GM19043 (cell line): ENCODE measurements at regions not wholly inside any gene's neighbourhood (a gene's known extent, or its start where the extent isn't known, plus 50 kb on each side); places are given as distances from the start of the nearest gene placed in this dataset.
A peak's percentile ranks its signal among the peaks of the same experiment; 100 is the strongest.

ENCODE experiments used
- ATAC-seq: cut with Tn5 transposase; IDR thresholded peaks from one replicate; pipeline ENCODE4 v1.9.1; 2021; ENCODE audit warnings: low read depth; ENCODE audit not compliant: unreplicated experiment

DNA sequence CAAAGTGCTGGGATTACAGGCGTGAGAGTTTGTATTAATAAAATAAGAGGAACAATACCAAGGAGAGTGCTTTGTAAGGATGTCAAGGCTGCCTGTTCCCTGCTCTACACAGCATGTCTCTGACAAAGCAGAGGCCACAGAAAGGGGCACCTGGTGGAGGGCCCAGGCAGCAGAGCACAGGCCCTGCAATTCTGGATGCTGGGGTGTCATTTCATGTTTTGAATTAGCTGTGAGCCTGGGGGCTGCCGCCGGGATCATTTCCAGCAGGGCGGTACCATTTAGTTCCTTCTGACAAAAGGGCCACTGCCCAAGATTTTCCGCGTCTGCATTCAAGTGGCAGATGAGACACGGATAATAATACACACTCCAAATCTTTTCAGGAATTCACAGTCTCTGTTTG, 396.9 kb downstream of the GADD45G start:
- ATAC-seq, result no peak

DNA sequence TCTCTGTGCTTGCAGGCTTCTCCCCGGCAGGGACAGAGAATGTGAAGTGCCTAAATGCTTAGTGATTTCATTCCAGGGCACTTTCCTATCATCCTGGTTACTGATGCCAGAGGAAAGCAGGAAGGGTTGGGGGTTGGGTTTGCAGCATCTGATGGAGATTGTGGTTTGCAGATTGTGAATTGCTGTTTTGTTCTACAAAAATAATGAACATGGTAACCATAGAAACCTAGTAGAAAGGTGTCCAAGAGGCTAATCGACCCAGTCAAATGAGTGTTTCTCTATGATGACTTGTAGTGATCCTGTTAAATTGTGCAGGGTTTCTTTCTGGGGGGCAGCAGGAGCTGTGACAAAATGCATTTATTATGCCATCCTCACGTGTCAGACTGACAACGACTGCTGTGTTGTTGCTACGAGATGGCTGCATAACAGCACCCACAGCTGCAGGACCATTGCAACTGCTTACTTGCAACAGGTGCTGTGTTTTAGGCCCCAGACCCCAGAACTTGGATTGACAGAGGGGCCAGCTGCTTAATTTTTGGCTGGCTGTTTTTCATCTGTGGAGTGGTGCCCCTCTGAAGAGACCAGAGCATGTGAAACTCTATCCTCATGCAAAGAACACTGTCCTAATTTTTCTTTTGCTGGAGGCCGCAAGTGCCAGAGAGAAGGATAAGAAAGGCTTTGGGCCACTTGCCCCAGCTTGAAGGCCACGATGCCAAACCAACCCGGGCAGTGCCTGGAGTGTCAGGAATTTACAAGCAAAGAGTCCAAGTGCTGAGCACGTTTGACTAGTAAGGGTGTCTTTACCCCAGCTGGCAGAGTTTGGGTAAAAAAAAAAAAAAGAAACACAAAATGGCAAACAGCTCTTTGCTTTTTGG, 397.8 kb downstream of the GADD45G start:
- ATAC-seq, result no peak

- ATAC-seq, result no peak
Observed at GRCh38 chr9:90005388-90005787, 400.6 kb downstream of the GADD45G start.

- ATAC-seq, result no peak
Observed at GRCh38 chr9:90007516-90008440, 403.0 kb downstream of the GADD45G start.

DNA sequence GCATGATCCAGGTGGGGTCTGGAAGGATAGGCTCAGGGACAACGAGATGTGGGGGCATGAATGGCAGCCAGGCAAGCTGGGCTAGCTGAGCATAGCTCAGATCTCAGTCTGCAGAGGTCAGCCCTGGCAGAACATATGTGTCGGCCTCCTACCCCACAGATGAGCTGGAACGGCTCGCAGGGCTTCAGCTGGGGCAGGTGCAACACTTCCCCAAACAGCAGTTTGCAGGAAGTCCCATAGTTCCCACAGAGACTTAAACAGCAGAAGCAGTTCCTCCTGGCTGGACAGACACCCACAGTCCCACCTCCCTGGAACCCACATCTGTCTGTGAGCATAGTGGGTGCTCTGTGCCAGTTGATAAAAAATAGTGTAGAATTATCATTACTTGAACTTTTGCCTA, 404.6 kb downstream of the GADD45G start:
- ATAC-seq, result peak; percentile 63

GRCh38 chr9:90010793-90011192, 406.0 kb downstream of the GADD45G start:
- ATAC-seq, result no peak

- no peak for ATAC-seq
Observed at GRCh38 chr9:90012949-90013348, 408.1 kb downstream of the GADD45G start.

- ATAC-seq, result no peak
Observed at GRCh38 chr9:90013778-90014177, 409.0 kb downstream of the GADD45G start.

DNA sequence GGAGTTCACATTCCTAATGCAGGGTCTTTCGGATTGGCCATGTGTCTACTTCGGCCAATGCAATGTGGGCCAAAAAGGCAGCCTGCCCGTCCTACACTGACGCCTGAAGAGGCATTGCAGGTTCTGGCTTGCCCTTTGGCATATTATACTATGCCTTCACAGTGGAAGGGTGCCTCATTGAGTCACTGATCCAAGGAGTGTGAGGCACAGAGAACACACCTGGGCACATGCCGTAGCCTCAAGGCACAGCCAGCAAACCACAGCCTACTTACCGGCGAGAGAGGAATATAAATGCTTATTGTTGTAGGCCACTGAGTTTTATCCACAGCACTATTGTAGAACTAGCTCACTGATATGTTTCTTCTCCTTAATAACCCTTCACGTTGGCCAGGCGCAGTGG, 409.6 kb downstream of the GADD45G start:
- ATAC-seq, result no peak

- no peak for ATAC-seq
Observed at GRCh38 chr9:90016272-90016671, 411.5 kb downstream of the GADD45G start.

DNA sequence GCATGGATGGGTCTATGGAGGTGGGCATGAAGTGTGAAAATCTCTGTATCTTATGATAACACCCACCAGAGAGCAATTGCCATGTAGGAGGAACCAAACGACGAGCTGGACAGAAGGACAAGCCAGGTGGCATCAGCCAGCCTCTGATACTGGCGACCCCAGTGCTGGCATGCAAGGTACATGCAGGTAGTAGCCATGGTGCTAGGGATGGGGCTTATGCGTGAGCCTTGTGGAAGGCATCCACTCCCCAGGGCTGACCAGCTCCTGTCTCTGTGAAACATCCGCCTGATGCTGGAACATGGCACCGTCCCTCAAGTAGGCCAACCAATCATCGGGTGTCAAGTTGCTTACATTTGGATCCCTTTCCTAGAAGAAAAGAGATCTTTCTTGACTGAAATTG, 412.9 kb downstream of the GADD45G start:
- no peak for ATAC-seq

- ATAC-seq, result no peak
Observed at GRCh38 chr9:90018688-90019087, 413.9 kb downstream of the GADD45G start.

GRCh38 chr9:90019626-90020025, 414.8 kb downstream of the GADD45G start:
- no peak for ATAC-seq

GRCh38 chr9:90020276-90020871, 415.6 kb downstream of the GADD45G start:
- ATAC-seq, result no peak

DNA sequence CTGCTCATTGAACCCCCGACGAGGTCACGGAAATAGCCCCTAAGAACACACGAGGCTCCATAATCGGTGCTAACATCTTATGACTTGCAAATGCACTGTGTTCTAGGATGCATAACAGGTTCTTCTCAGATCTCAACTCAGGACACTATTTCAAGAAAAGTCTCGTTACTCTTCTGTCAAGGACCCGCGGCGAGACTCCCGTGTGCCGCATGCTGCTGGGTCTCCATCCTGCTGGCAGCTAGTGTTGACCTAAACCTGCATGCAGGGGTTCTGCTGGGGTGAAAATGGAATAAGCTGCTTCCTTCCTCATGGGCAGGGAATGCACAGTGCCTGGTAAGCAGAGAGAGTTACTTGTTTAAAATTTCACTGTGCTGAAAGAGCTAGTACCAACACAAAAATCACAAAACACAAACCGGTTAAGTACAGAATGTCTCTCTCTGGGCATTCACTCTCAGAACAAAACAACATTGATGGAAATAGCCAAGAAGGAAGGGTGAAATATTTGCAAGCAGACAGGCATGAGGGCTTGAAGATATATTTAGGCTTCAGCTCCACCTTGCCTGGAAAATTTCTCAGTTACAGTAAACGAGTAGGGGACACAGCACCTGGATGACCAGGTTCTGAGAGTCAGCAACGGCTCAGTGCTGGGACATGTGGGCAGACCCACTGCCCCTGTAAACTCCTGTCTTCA, 416.5 kb downstream of the GADD45G start:
- no peak for ATAC-seq

GRCh38 chr9:90022474-90022873, 417.7 kb downstream of the GADD45G start:
- no peak for ATAC-seq

DNA sequence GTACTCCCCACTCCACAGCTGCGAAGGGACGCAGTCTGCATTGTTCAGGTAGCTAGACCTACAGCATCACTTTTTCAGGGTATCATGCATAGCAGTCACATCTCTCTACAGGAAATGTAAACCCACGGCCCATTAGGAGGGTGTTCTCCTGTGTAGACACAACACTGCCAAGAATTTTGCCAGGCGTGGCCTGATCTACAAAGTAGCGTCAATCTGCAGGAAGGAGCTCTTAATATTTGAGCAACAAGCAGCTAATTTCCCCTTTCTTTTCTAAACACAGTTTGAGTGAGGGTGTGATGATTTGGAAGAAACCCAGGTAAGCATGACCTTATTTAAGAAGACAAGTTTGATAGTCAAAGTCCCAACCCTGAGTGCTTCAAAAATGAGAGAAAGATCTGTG, 419.0 kb downstream of the GADD45G start:
- ATAC-seq, result no peak

GRCh38 chr9:90024409-90024808, 419.6 kb downstream of the GADD45G start:
- no peak for ATAC-seq

DNA sequence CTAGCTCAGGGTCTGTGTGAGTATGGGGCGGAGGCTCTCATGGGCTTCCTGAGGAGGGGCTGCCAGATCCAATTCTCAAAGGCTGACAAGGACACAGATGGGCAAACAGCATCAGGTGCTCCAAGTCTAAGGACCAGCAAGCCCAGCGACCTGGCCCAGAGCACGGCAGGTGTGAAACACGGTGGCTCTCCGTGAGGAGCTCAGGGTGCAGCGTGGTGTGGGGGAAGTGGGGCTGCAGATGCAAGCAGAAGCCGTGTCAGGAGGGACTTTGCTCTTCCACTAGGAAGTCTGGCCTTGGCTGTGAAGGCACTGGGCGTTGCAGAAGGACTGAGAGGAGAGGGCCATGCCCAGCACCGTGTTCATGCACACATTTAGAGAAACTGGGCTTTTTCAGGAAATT, 420.0 kb downstream of the GADD45G start:
- ATAC-seq, result no peak

GRCh38 chr9:90025816-90026215, 421.0 kb downstream of the GADD45G start:
- ATAC-seq, result no peak
